ENCODE measurements at regions not wholly inside any gene's neighbourhood (a gene's known extent, or its start where the extent isn't known, plus 50 kb on each side); places are given as distances from the start of the nearest gene placed in this dataset.

GRCh38 chr9:115494393-115494792 lies 376.4 kb upstream of the TNC start:
- DNase-seq (ENCODE audit: low spot score): no peak
- CTCF ChIA-PET (ENCODE audit: low intra/inter-chr PET ratio, low total read pairs): no interaction called here
- Histone ChIP-seq H3K9ac (ENCODE audit: insufficient read depth, low read depth, low read length) (no peak overlapping the region), H3K27me3 (ENCODE audit: control insufficient read depth in 1 of 2, insufficient read depth in 2 of 2, low read length in 2 of 2) (peaks cover 0 to 40% of the 10 kb centered on the region in 2 experiments; a peak in 3 of 5 replicates), H3K79me2 (ENCODE audit: insufficient read depth, low read length) (no peaks in the 10 kb centered on the region), H3K4me1 (ENCODE audit: insufficient read depth, low read length) (peaks cover 14% of the 10 kb centered on the region), H3K36me3 (replicated peaks in 1 of 2; ENCODE audit: control insufficient read depth in 1 of 2, insufficient read depth in 2 of 2, low read length in 2 of 2) (no peaks in the 10 kb centered on the region), H4K20me1 (ENCODE audit: insufficient read depth, low read length) (no peaks in the 10 kb centered on the region), H3K4me3 (replicated peaks in 1 of 3; ENCODE audit: insufficient read depth in 1 of 3, low read depth in 2 of 3, low read length in 3 of 3) (no peak overlapping the region), H3K4me2 (ENCODE audit: low read depth, low read length) (no peak overlapping the region), H3K9me3 (ENCODE audit: low read length) (no peaks in the 10 kb centered on the region), H3K27ac (ENCODE audit: extremely low read length, insufficient read depth, low read length) (no peak overlapping the region), H2AFZ (ENCODE audit: low read length) (no peak overlapping the region)
- no TSS peak for BruUV-seq (replicated peaks)
- TF ChIP-seq GLMP (CRISPR knock-in tag; IDR thresholded peaks at IDR 0.05; ENCODE audit: borderline replicate concordance) (no peak), ZNF275 (CRISPR knock-in tag; IDR thresholded peaks at IDR 0.05; ENCODE audit: borderline replicate concordance) (no peak), DPF2 (CRISPR knock-in tag; IDR thresholded peaks at IDR 0.05; ENCODE audit: borderline replicate concordance, low read depth) (no peak), ZNF138 (CRISPR knock-in tag; IDR thresholded peaks at IDR 0.05; ENCODE audit: low read depth) (no peak), PHF8 (CRISPR knock-in tag; IDR thresholded peaks at IDR 0.05) (no peak)
- WGBS (ENCODE audit: low lambda C conversion rate): 13% methylated on average over 1 of the region's 1 CpG
- in situ Hi-C loops (cut with HindIII; ENCODE audit: extremely low pct_ligation_motif_present, low pct_unique_long_range_greater_than_20kb) (no loop called here), intact Hi-C loops (cut with micrococcal nuclease; ENCODE audit: unreplicated experiment) (no loop called here)
- FAIRE-seq: no peak
- no peak for ATAC-seq
- POLR2A ChIA-PET: no interaction called here

- Histone ChIP-seq H4K20me1 (ENCODE audit: insufficient read depth, low read length) (no peaks in the 10 kb centered on the region), H3K27me3 (ENCODE audit: control insufficient read depth in 1 of 2, insufficient read depth in 2 of 2, low read length in 2 of 2) (peaks cover 0 to 40% of the 10 kb centered on the region in 2 experiments; a peak in 3 of 5 replicates), H3K9ac (ENCODE audit: insufficient read depth, low read depth, low read length) (no peak overlapping the region), H3K4me3 (replicated peaks in 1 of 3; ENCODE audit: insufficient read depth in 1 of 3, low read depth in 2 of 3, low read length in 3 of 3) (no peak overlapping the region), H2AFZ (ENCODE audit: low read length) (no peak overlapping the region), H3K4me1 (ENCODE audit: insufficient read depth, low read length) (peaks cover 14% of the 10 kb centered on the region), H3K27ac (ENCODE audit: extremely low read length, insufficient read depth, low read length) (no peak overlapping the region), H3K9me3 (ENCODE audit: low read length) (no peaks in the 10 kb centered on the region), H3K79me2 (ENCODE audit: insufficient read depth, low read length) (no peaks in the 10 kb centered on the region), H3K4me2 (ENCODE audit: low read depth, low read length) (0 out of 2 replicates have a peak overlapping the region, but pooled peaks have one; percentile 9), H3K36me3 (replicated peaks in 1 of 2; ENCODE audit: control insufficient read depth in 1 of 2, insufficient read depth in 2 of 2, low read length in 2 of 2) (no peaks in the 10 kb centered on the region)
- peak; percentile 63 for FAIRE-seq
- intact Hi-C loops (cut with micrococcal nuclease; ENCODE audit: unreplicated experiment) (no loop called here), in situ Hi-C loops (cut with HindIII; ENCODE audit: extremely low pct_ligation_motif_present, low pct_unique_long_range_greater_than_20kb) (no loop called here)
- 3% methylated on average over 5 of the region's 6 CpGs for WGBS (ENCODE audit: low lambda C conversion rate)
- ATAC-seq: peak; percentile 97
- BruUV-seq (replicated peaks): no TSS peak
- CTCF ChIA-PET (ENCODE audit: low intra/inter-chr PET ratio, low total read pairs): no interaction called here
- POLR2A ChIA-PET: no interaction called here
- peak; percentile 85 for DNase-seq (ENCODE audit: low spot score)
- peak; percentile 94 for TF ChIP-seq FOXP4 (CRISPR knock-in tag; IDR thresholded peaks at IDR 0.05)
- TF ChIP-seq MAFG (CRISPR knock-in tag; IDR thresholded peaks at IDR 0.05): no peak
- no peak for TF ChIP-seq ARNT (IDR thresholded peaks at IDR 0.05)
- TF ChIP-seq ZNF720 (CRISPR knock-in tag; IDR thresholded peaks at IDR 0.05): no peak
- TF ChIP-seq HMGA1 (CRISPR knock-in tag; conservative IDR thresholded peaks at IDR 0.05): no peak
- no peak for TF ChIP-seq U2AF2 (IDR thresholded peaks at IDR 0.05; ENCODE audit: low read depth, low read length)
- TF ChIP-seq PHF20 (CRISPR knock-in tag; IDR thresholded peaks at IDR 0.05): no peak
- TF ChIP-seq ZNF12 (CRISPR knock-in tag; IDR thresholded peaks at IDR 0.05): no peak
- TF ChIP-seq ZNF264 (CRISPR knock-in tag; IDR thresholded peaks at IDR 0.05): no peak
- TF ChIP-seq KLF6 (CRISPR knock-in tag; IDR thresholded peaks at IDR 0.05): 0 out of 2 replicates have a peak, but pooled peaks have one; percentile 41
- no peak for TF ChIP-seq ETV5 (CRISPR knock-in tag; IDR thresholded peaks at IDR 0.05; ENCODE audit: borderline replicate concordance)
- no peak for TF ChIP-seq POLR2AphosphoS2 (IDR thresholded peaks at IDR 0.05; ENCODE audit: low read depth, low read length)
Measured at GRCh38 chr9:115495052-115495635, 377.2 kb upstream of the TNC start.
